IPS-18a (cell line): ENCODE measurements at regions not wholly inside any gene's neighbourhood (a gene's known extent, or its start where the extent isn't known, plus 50 kb on each side); places are given as distances from the start of the nearest gene placed in this dataset.

ENCODE experiments used
- H3K27ac ChIP-seq: one replicate; pipeline ENCODE4 v1.5.1; 2013; ENCODE audit warnings: low read length
- H3K27me3 ChIP-seq: one replicate; pipeline ENCODE4 v1.6.1; 2013; ENCODE audit warnings: mild to moderate bottlenecking, low read length; ENCODE audit not compliant: control insufficient read depth, insufficient read depth
- H3K36me3 ChIP-seq: one replicate; pipeline ENCODE4 v1.6.1; 2013; ENCODE audit warnings: low read depth, low read length; ENCODE audit not compliant: control insufficient read depth
- H3K4me1 ChIP-seq: one replicate; pipeline ENCODE4 v1.6.1; 2013; ENCODE audit warnings: low read depth, low read length; ENCODE audit not compliant: control insufficient read depth
- H3K4me3 ChIP-seq: one replicate; pipeline ENCODE4 v1.5.1; 2013; ENCODE audit warnings: low read length
- H3K9ac ChIP-seq: one replicate; pipeline ENCODE4 v1.6.1; 2013; ENCODE audit warnings: mild to moderate bottlenecking, low read length, moderate library complexity
- H3K9me3 ChIP-seq: one replicate; pipeline ENCODE4 v1.6.1; 2013; ENCODE audit warnings: low read depth, low read length; ENCODE audit not compliant: control insufficient read depth

GRCh38 chr2:160694221-160694620 lies 200.6 kb upstream of the RBMS1 start:
- Histone ChIP-seq H3K4me1 (no peaks in the 10 kb centered on the region), H3K4me3 (no peak overlapping the region), H3K27ac (no peak overlapping the region), H3K36me3 (no peaks in the 10 kb centered on the region), H3K9ac (no peak overlapping the region), H3K27me3 (no peaks in the 10 kb centered on the region), H3K9me3 (no peaks in the 10 kb centered on the region)

DNA sequence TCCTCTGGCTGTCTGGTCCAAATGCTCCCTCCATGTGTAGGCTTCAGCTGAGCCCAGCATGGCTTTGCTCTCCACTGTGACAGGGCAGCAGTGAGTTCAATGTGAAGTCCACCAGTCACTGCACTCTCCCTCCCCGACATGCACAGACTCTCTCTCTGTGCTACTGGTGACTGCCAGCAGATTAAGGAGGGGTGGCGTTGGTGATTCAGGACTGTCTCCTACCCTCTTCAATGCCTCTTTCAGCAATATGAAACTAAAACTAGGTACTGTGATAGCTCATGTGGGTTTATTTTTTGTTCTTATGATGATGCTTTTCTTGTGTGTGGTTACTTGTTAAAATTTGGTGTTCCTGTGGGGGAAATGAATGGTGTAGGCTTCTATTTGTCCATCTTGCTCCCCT lies 201.0 kb upstream of the RBMS1 start:
- no peaks in the 10 kb centered on the region for H3K9me3 ChIP-seq
- no peaks in the 10 kb centered on the region for H3K4me1 ChIP-seq
- no peak overlapping the region for H3K4me3 ChIP-seq
- H3K27me3 ChIP-seq: no peaks in the 10 kb centered on the region
- H3K27ac ChIP-seq: no peak overlapping the region
- no peak overlapping the region for H3K9ac ChIP-seq
- no peaks in the 10 kb centered on the region for H3K36me3 ChIP-seq

DNA sequence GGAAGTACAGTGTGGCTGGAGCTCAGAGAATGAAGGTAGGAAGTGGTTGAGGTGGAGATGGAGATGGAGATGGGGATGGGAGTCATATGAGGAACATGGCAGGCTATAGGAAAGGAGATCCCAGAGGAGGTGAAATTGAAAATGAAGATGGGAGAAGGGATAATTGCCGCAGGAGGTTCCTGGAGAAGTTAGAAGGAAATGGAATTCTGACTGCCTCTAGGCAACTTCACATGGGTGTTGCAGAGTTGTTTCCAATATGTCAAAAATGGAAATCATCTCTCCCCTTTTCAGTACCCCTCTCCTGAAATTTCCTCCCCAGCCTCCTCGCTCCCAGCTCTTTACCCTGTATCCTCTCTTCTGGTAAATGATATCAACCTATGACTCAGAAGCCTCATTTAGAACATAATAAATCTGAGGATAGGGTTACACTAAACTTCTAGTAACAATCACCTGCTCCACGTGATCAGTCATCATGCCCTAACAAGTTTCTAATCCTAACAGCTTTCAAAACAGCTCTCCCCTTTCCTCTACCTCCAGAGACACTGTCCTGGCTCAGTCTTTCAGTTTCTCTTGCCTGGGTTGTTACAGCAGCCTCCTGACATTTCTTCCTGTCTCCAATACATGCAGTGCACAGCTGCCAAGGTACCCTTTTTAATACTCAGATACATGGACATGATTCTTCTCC lies 201.9 kb upstream of the RBMS1 start:
- H3K27ac ChIP-seq: no peak overlapping the region

DNA sequence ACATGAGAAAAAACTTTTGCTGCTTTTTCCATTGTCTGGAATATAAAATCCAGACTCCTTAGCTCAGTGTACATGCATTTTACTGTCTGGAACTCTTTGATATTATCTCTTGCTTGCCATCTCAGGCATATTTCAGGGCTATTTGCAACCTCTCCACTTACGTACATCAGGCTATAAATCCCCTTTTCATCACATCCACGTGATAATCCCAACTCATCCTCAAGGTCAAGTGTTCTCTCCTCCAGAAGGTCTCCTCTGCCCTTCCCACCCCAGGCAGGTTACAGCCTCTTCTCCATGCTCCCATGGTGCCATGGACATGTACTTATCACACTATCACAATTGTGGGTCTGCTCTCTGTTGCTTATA lies 202.5 kb upstream of the RBMS1 start:
- Histone ChIP-seq H3K4me1 (no peaks in the 10 kb centered on the region), H3K4me3 (no peak overlapping the region), H3K9me3 (no peaks in the 10 kb centered on the region), H3K9ac (no peak overlapping the region), H3K36me3 (no peaks in the 10 kb centered on the region), H3K27ac (no peak overlapping the region), H3K27me3 (no peaks in the 10 kb centered on the region)

More for the DNA sequence above, 201.9 kb upstream of the RBMS1 start:
- Histone ChIP-seq H3K4me3 (no peak overlapping the region), H3K9ac (no peak overlapping the region), H3K4me1 (no peaks in the 10 kb centered on the region), H3K36me3 (no peaks in the 10 kb centered on the region), H3K9me3 (no peaks in the 10 kb centered on the region), H3K27me3 (no peaks in the 10 kb centered on the region)

DNA sequence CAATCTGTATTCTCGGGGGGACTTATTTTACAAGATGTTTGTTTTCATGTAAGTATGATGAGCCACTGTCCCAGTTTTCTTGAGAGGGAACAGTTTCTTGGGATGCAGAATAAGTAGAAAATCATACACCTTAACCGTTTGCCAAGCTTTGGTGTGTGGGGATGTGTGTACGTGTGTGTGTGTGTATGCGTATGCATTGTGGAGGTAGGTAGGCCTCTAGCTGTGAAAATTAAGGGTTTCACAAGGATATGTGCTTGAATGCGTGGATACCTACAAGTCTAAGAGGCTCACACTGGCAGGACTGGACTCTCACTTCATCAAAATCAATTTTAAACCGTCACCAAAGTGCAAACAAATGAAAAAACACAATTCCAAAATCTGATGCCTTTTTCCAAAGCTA lies 204.2 kb upstream of the RBMS1 start:
- H3K27ac ChIP-seq: no peak overlapping the region
- H3K27me3 ChIP-seq: no peaks in the 10 kb centered on the region
- no peaks in the 10 kb centered on the region for H3K9me3 ChIP-seq
- H3K9ac ChIP-seq: no peak overlapping the region
- H3K4me3 ChIP-seq: no peak overlapping the region
- no peaks in the 10 kb centered on the region for H3K4me1 ChIP-seq
- no peaks in the 10 kb centered on the region for H3K36me3 ChIP-seq

DNA sequence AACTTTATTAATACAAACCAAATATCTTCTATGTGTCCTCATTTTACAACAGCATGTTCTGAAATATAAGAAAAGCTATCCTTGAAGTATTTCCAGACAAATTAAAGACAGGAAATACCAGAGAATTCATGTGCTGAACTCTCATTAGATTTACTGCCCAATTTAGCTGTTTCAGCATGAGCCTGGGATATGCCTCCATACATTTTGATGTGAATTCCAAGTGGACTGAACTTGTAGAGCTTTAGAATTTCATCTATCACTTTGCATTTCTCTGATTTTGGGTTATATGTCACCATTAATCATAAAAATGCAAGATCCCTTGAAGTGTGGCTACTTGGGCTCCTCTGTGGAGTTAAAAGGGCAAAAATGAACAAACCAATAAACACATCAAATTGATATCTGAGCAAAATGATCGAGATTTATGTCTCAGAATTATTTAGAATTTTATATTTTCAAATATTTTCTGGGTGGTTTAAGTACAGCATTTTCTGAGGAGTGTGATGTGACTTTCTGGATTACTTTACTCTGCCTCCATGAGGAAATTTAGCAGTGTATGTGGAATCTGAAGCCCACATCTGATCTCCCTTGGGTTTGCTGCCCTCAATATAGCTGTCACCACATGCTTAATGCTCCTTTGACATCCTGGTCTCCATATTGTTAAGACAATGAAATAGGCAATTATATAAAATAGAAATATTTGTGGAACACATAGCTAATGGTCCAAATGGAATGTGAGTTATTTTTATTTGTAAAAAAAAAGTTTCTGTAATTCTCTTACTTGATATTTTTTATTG lies 206.6 kb upstream of the RBMS1 start:
- H3K36me3 ChIP-seq: no peaks in the 10 kb centered on the region
- no peaks in the 10 kb centered on the region for H3K9me3 ChIP-seq
- H3K4me3 ChIP-seq: no peak overlapping the region
- no peak overlapping the region for H3K9ac ChIP-seq
- H3K4me1 ChIP-seq: peaks cover 10% of the 10 kb centered on the region
- no peaks in the 10 kb centered on the region for H3K27me3 ChIP-seq
- H3K27ac ChIP-seq: no peak overlapping the region

DNA sequence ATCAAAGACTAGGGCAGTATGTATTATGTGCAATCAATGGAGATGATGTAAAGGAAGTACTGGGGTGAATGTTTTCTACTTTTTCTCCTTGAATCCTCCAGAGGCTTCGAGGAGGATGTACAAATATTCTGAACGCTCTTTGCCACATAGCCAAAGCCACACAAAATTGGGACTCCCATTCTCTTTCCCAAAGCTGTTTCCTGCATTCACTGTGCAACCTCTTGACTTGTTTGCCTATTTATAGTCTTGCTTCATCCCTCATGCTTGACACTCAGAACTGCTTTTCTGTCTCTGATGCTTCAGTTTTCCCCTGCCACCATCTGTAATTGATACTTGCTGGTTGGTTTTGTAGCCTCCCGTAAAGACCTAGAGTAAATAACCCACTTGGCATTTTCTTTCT lies 208.2 kb upstream of the RBMS1 start:
- Histone ChIP-seq H3K36me3 (no peaks in the 10 kb centered on the region), H3K4me3 (no peak overlapping the region), H3K9me3 (no peaks in the 10 kb centered on the region), H3K9ac (no peak overlapping the region), H3K27me3 (no peaks in the 10 kb centered on the region), H3K27ac (no peak overlapping the region), H3K4me1 (peaks cover 10% of the 10 kb centered on the region)

GRCh38 chr2:160702754-160703153 lies 209.1 kb upstream of the RBMS1 start:
- no peaks in the 10 kb centered on the region for H3K27me3 ChIP-seq
- H3K4me1 ChIP-seq: peaks cover 10% of the 10 kb centered on the region
- no peak overlapping the region for H3K27ac ChIP-seq
- H3K4me3 ChIP-seq: no peak overlapping the region
- no peak overlapping the region for H3K9ac ChIP-seq
- H3K9me3 ChIP-seq: no peaks in the 10 kb centered on the region
- H3K36me3 ChIP-seq: no peaks in the 10 kb centered on the region

DNA sequence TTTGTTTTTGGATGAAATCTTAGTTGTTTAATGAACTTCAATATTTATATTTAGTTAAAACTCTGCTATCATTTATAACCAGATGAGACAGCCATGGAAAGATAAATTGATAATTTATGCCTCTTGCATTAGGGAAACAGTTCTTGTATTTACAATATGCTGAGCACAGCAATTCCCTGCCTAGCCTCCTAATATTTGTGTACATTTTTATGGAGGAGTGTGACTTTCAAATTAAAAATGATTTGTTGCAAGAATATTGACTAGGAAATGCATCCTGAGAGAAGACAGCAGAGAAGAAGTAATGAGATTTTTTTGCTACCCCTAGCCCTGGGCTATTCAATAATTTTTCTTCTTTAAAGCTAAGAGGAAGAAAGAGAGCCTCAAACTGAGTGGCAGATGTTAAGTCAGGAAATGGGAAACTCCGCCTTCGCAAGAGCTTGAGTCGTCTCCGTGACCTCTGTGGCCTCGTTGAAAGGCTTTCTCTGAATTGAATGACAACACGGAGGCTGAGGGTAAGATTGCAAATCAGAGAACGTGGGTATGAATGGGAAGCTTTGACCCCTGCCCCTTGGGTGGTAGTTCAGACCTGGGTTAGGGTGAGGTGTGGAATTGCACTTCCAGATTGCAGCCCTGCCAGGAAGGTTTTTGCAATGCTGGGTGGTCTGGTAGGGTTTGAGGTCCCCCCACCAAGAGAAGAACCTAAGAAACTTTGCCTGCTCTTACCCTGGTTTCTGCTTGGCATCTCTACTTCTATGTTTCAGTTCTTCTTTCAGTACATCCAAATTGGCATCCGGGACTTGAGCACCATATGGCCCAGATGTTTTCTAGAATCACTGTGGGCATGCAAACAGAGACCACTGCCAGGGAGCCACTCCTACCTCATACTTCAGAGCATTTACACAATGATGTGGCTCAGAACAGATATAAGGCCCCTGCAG lies 210.3 kb upstream of the RBMS1 start:
- H3K9ac ChIP-seq: no peak overlapping the region
- peaks cover 10% of the 10 kb centered on the region for H3K4me1 ChIP-seq
- no peak overlapping the region for H3K27ac ChIP-seq
- H3K4me3 ChIP-seq: no peak overlapping the region
- H3K36me3 ChIP-seq: no peaks in the 10 kb centered on the region
- no peaks in the 10 kb centered on the region for H3K27me3 ChIP-seq
- peaks cover 7% of the 10 kb centered on the region for H3K9me3 ChIP-seq

DNA sequence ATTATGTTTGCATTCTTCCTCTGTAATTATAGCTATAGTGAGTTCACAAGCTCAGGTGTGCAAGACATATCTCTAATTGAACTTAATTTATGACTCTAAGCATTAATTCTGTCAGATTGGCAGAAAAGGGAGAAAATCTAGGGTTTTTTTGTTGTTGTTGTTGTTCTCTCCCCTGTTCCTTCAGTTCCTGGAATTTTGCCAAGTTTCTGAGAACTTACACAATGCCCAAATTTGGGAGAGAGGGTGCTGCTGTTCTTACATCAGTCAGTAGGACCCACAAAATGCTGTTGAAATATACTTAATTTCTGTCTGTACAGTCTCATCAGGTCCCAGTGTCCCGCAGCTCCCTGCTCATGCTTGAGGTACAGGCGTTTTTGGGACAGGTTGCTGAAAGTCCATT lies 221.8 kb upstream of the RBMS1 start:
- H3K36me3 ChIP-seq: no peaks in the 10 kb centered on the region
- no peak overlapping the region for H3K9ac ChIP-seq
- H3K27me3 ChIP-seq: no peaks in the 10 kb centered on the region
- no peaks in the 10 kb centered on the region for H3K9me3 ChIP-seq
- H3K27ac ChIP-seq: no peak overlapping the region
- no peak overlapping the region for H3K4me3 ChIP-seq
- no peaks in the 10 kb centered on the region for H3K4me1 ChIP-seq

DNA sequence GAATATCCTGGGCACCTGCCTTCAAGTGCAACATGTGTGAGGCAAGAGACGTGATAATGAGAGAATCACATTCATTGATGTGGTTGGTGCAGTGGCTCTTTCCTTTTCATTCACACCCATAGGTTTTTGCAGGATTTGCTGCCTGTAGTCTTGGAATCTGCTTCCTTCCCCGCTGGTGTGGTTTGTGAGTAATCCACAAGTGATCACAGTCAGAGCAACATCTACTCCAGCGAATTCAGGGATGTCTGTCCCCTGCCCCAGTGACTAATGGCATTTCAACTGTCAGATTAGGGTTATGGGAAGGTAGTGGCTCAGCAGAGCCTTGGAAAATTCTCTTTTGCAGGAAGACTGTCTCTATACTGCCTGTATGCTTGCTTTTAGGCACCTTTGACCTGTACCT lies 225.5 kb upstream of the RBMS1 start:
- Histone ChIP-seq H3K27ac (no peak overlapping the region), H3K36me3 (no peaks in the 10 kb centered on the region), H3K9me3 (no peaks in the 10 kb centered on the region), H3K9ac (no peak overlapping the region), H3K27me3 (no peaks in the 10 kb centered on the region), H3K4me1 (no peaks in the 10 kb centered on the region), H3K4me3 (no peak overlapping the region)
